Myocyte (in vitro differentiated cells): ENCODE measurements at regions not wholly inside any gene's neighbourhood (a gene's known extent, or its start where the extent isn't known, plus 50 kb on each side); places are given as distances from the start of the nearest gene placed in this dataset.
"Not testable (repeated sequence)": the region's sequence is repeated elsewhere in the genome, so short reads cannot be mapped to it uniquely, and the experiment has no call there.

Experiments
- DNase-seq: peaks from one replicate; pipeline ENCODE4 v3.0.0-alpha.2; 2012; ENCODE audit warnings: low read depth

DNA sequence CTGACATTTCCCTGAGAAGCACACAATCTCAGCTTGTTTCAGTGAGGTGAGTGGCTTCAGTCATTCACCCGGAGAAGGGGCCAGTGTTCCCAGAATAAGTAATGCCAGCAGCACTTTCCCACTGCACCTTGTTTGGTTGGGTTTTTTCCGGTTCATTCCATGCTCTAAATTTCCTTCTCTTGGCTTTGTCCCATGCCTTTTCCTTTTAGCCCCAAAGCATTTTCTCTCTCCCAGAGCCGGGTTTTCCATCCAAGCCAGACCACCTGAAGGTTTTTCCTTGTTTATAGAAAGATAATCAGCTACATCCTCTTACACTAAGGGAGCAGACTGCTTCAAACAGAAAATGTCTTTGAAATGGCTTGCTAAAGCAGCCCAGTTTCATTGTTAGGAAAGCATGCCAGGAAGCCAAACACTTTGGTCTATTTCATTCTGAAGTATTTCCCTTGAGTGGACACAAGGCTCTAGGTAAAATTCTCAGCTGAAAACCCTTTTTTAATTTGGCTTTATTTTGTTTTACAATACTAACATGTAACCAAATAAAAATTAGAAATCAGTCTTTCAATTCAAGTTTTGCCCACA is 501.6 kb downstream of the DTWD2 start:
- DNase-seq: no peak

DNA sequence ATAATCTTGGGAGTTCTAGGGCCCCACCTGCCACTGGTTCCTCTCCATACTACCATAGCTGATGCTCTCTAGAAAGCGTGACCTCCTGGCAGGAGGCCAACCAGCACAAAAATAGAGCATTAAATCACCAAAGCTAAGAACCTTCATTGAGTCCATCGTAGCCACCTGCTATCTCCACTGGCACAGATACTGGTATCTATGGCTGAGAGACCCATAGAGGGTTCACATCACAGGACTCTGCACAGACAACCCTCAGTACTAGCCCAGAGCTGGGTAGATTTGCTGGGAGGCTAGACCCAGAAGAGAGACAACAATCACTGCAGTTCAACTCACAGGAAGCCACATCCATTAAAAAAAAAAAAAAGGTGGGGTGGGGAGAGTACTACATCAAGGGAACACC is 509.1 kb downstream of the DTWD2 start:
- DNase-seq: no peak

DNA sequence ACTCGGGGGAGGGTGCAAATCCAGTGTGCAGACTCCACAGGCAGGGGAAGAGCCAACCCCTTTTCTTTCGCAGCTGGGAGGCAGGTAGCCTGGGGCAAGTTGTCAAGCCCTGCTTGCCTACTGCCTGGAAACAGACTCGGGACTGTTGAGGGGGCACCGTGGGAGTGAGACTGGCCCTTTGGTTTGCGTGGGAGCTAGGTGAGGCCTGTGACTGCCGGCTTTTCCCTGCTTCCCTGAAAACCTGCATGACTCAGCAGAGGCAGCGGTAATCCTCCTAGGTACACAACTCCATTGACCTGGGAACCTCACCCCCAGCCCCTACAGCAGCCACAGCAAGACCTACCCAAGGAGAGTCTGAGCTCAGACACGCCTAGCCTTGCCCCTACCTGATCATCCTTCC is 509.5 kb downstream of the DTWD2 start:
- DNase-seq: no peak

DNA sequence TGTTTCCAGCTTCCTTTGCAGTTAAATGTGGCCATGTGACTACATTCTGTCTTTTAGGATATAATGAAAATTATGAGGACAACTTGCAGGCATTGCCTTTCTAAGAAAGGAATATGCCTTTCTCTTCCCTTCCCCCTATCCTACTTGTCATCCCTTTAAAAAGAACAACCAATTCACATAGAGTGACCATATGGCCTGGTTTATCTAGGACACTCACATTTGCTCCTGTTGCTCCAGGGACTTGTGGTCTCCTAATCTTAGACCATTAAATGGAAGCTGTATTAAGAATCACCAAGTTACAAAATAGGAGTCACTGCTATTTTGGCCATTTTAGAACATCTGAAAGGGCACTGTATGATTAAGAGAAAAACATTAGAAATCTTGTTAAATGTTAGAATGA is 520.3 kb downstream of the DTWD2 start:
- peak; percentile 2 for DNase-seq

DNA sequence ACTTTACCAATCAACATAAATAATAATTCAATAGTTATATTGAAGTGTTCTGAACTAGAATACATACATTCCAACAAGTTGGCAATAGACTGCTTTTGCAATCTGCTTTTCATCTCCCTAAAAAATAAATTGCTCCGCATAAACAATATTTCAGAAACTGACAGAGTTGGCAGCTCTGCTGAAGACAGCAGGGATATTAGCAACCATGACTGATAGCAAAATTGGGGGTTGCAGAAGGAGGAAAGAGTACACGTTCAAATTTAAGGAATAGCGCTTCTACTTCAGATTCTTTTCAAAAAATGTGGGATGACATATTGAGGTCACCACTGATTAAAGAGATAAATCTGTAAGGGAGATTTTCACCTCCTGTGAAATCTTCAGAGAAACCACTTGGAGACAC is 521.2 kb downstream of the DTWD2 start:
- no peak for DNase-seq

DNA sequence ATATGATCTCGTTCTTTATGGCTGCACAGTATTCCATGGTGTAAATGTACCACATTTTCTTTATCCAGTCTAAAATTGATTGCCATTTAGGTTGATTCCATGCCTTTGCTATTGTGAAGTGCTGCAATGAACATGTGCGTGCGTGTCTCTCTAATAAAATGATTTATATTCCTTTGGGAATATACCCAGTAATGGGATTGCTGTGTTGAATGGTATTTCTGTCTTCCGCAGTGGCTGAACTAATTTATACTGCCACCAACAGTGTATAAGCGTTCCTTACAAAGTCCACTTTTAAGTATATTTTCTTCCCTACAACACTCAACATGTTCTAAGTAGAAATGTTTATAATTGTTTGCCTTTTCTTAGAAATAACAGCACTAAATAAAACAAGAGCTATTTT is 521.9 kb downstream of the DTWD2 start:
- DNase-seq: no peak

DNA sequence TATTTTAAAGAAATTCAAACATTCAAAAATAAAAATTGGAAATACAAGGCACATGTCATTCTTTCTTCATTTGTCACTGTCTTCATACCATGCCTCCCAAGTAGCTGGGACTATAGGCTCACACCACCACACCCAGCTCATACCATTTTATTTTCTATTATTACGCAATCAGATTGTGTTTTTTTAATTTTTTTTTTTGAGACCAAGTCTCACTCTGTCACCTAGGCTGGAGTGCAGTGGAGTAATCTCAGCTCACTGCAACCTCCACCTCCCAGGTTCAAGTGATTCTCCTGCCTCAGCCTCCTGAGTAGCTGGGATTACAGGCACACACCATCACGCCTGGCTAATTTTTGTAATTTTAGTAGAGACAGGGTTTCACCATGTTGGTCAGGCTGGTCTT is 526.1 kb downstream of the DTWD2 start:
- DNase-seq: not testable (repeated sequence)

DNA sequence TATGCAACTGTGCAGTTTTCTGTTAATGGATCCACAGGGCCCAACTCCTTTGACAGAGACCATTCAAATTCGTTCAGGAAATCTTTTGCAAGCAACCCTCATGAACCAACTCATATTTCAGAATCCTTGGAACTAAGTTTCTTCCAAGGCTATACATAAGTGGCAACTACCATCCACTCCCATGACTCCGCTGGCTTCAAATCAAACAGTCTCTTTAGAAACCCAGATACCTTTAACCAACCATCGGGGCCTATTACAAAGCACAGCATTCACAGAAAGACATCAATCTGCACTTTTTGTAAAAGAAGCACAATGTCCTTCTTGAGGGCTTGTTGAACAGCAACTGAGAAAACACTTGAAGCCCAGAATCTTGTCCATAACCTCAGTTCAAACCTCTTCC is 526.9 kb downstream of the DTWD2 start:
- no peak for DNase-seq

DNA sequence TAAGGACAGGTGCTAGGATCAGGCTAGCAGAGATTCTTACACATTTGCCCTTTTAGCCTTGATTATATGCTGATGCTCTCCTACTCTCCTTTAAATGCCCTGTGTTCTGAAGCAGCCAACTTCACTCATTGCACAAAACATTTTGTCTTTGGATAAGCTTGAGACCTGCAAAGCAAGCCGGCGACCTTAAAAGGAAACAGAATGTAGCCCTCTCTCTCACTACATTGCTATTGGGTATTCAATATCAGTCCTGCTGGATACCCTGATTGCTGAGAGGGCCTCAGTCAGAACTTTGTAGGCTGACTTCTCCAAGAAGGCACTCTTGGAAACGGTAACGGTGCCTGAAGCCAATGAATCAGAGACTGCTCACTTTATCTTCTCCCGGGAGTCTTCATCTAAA is 528.9 kb downstream of the DTWD2 start:
- DNase-seq: no peak

DNA sequence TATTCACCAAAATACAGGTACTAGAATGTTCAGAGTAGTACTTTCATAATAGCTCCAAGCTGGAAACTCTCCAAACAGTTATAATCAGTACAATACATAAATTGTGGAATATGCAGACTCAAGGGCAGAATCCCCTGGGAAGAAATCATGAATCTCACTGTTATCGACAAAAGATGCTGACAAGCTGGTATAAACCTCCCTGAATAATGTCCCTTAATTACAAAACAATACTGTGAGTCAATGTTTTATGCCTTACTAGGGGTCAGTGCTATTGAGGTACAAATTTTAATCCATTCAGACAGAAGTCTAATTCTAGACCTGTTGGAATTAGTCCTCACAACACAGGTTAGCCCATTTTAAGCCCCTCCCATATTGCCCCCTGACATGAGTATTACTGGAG is 532.3 kb downstream of the DTWD2 start:
- DNase-seq: no peak

DNA sequence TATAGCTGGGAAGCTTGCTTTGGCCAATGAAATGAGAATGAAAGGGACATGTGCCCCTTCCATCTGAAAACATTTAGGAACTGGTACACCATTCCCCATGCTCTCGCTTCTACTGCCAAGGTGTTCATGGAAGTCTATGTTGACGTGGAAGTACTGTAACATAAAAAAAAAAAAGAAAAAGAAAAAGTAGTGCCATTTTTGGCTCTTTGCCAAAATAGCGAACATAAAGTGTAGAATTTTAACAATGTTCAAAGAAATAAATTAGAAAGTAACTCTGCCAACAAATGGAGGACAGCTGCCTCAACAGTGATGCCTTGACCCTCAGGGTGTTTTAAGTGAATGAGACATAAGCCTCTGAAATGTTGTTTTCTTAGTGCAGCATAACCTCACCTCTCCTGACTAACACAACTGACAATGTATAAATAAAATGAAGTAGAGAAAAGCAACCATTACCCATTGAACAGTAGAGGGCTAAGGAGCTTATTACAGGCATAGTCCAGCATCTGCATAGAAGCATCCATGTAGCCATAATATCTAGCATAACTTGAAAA is 536.6 kb downstream of the DTWD2 start:
- DNase-seq: no peak

DNA sequence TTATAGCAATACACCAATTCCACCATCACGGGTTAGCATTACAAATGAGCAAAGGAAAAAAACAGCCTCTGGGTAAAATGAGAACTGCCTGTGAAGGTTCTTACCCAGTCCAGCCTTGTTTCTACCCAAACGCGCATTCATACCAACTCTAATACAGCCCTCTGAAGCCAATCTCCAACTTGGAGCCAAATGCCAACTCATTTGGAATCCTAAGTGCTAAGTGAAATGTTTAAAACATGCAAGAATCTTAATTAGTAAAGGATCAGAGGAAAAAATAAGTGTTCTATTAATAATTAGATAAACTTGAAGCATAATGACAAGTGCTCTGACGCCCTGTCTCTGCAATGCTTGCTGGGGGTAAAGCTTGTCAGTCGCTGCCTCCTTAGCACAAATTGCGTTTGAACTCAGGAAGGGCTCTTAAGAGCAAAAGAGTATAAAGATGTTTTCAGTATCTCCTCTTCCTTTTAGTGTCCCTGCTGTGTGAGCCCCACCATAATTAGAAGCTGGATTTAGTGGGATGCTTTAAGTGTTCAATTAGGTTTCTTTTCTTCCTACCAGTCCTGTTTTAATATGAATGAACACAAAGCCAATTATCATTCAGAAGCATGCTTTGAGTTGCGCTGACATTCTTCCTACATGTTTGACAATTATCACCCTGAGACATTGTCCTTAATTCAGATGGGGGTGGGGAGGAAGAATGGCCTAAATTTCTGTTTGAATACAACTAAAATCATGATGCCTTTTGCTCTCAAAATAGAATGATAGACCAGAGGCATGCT is 537.6 kb downstream of the DTWD2 start:
- no peak for DNase-seq

DNA sequence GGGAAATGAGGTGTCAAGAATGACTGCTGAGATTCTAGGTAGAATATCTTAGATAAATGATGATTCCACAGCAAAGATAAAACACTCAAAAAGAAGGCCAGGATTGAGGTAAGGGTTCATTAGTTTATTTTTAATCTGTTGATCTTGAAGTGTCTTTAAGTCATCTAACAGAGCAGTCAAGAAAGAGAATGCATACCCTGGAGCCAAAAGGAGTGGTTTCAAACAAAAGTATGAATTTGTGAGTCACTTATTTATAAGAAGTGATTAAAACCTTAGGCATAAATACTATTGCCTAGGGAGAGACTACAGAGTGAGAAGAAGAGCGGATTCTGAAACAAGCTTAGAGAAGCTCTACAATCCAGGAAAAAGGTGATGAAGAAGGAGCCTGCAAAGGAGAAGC is 541.0 kb downstream of the DTWD2 start:
- DNase-seq: no peak

DNA sequence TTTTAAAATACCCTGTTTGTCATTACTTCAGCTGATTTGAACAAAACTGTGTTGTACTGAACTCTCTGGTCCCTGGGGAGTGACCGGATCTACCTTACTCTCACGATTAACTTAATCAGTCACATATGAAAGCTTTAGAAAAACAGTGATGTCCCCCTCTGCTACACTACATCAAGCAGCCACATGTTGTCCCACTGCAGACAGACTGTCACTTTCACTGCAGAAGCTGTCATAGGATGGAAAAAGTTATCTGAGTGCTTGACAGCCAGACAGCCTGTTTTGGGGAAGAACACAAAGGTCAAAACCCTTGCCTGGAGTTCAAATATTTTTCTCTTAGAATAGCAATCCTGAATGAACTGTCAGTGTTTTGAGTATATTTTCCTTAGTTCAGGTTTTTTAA is 546.4 kb downstream of the DTWD2 start:
- no peak for DNase-seq

DNA sequence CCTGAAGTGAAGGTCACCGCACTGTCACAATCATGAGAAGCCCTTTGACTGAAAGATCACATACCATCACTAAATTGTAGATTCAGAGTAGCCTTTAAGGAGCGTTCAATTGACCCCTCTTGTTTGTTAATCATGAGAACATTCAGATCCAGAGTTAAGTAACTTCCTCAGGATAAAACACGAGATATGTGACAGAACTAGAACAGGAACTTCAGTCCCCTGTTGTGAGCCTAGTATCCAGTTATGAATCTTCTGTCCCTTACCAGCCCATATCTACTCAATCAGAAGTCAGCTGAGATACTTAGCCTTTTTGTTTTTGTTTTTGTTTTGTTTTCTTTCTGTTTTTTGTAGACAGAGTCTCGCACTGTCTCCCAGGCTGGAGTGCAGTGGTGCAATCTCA is 547.3 kb downstream of the DTWD2 start:
- DNase-seq: no peak

DNA sequence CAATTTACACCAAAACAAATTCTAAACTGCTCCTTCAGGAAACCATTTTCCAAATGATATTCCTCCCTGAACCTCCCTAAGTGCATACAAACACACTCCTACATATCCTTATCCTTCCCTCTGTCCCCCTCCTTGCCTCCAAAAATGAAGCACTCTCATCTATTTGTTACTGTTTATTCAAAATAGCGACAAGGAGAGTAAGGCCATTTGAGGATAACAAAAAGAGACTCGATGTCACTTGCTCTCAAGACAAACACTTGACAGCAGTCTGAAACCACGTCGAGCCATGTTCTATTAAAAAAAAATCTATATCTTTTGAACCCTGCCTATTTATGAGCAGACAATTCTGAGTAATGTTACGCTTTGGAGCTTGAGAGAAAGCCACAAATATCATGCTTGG is 547.9 kb downstream of the DTWD2 start:
- DNase-seq: no peak

DNA sequence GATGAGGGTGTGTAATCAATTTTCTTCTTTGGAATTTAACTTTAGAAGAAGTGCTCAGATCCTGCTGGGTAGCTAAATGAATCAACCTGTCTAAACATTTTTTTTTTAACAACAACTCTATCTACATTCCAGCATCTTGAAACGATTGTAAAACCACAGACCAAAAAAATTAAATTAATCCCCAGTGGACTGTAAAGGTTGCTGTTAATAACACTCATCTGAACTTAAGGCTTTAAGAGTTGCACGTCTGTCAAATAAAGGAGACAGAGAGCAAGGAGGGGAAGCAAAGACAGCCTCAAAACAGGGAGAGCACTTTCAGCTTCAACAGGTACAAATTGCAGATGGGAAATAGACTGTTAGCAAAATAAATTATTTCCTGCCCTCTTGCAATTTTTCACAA is 548.5 kb downstream of the DTWD2 start:
- no peak for DNase-seq

DNA sequence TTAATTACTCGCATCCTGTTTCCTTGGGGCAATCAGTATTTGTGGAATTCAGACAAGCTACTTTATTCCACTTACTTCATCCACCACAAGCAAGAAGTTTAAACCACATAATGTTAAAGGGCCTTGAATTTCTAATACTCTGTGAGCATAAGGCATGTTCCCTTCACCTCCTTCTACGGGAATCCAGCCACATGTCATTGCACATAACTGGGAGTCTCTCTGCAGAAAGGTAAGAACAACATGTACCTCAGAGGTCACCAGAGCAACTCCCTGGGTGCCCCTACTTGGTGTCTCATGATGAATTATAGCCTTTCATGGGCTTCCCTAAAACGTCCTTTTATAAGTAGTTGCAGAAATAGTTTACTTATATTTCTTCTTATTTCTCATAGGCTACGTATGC is 553.2 kb downstream of the DTWD2 start:
- no peak for DNase-seq

DNA sequence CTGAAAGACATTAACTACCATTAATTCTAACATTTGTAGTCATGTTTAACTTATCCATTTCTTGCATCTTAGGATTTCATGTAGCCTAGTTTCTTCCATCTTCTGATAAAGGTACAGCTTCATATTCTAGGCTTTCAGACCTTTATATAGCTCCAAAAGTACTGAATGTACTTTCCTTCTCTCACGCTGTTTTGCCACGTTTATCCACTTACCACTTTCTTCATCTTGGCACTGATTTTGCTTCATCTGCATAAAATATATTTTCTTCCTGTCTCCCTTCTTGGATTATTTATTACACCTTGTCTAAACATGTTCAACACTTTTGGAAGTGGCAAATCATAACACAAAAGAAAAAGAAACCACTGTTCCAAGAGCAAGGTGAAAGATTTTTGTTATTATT is 553.8 kb downstream of the DTWD2 start:
- no peak for DNase-seq

DNA sequence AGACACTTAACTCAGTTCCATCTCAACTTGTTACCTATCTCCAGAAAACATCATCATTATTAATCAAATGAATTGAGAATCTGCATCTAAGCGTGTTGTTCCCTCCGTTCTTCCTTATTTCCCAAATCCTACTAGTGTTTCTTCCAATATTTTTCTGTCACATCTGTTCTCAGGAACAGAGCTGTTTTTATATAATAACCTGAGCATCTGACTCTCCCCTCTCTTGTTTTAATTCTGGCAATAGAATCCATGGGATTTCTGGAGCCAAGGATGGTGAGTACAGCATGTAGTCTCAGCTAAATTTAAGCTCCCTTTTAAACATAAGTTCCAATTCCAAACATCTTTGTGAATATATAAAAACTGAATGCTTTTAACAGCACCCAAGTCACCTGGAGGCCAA is 558.3 kb downstream of the DTWD2 start:
- DNase-seq: no peak

DNA sequence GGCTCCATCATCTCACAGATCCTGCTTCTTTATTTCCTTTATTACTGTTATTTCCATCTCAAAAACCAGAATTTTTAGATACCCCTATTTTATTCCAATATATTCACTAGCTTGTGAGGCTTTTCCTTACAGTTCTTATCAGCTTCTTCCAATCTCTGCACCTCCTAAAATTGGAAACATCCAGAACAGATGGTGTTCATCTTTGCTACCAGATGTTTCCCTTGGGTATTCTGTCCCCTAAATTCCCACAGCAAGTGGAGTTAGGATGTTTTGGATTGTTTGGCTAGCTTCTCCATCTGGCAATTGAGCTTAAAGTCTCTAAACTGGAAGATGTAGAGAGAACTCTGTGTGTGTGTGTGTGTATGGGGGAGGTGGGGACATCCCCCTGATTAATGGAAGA is 580.4 kb downstream of the DTWD2 start:
- no peak for DNase-seq

DNA sequence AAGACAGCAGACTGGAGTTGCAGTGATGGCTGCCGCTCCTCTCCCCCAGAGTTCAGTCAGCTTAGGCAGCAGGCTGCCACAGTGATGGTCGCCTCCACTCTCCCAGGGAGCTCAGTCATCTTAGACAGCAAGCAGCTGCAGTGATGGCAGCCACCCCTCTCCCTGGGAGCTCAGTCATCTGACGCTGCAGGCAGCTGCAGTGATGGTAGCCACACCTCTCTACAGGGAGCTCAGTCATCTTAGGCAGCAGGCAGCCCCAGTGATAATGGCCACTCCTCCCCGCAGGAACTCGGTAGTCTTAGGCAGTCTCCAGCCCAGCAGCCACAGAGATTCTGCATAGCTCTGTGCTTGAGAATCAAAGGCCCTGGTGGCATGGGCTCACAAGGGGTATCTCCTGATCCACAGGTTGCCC is 582.7 kb downstream of the DTWD2 start:
- DNase-seq: peak; percentile 11

DNA sequence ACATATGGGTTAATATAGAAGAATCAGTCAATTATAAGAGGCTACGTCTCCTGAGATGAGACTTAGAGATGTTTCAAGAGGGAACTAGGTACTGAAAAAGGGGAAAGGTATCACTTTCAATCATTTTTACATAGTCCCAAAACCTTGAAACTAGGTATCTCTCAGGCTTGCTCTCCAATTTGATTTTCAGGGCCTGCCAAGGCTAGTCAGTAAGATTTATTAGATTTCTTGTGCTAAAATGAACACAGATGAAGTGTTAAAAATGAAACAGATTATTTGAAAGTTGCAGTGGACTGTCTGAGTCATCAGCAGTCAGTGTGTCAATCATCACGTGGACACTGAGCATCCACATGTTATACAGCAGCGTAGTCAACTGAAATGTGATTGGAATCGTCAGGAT is 591.1 kb downstream of the DTWD2 start:
- no peak for DNase-seq
